ENCODE measurements at regions not wholly inside any gene's neighbourhood (a gene's known extent, or its start where the extent isn't known, plus 50 kb on each side); places are given as distances from the start of the nearest gene placed in this dataset.
"Not testable (repeated sequence)": the region's sequence is repeated elsewhere in the genome, so short reads cannot be mapped to it uniquely, and the experiment has no call there.

DNA sequence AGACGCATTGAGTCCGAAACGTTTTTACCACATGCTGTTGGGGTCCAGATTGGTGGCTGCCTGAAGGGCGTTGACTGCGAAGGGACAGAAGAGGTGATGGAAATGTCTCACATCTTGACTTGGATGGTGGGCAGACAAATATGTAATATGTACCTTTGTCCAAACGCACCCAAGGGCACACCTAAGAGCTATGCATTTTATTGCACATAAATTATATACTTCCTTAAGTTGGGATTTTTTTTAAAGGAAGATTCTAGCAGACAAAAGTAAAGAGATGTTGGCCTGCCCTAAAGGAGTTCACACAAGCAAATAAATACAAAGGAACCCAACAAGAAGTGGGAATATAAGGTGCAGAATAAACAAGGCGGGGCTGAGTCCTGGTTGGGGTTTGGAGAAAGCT, 91.1 kb upstream of the TBL1X start:
- H3K4me3 ChIP-seq (ENCODE audit: insufficient read depth, low read length, poor library complexity, severe bottlenecking): no peak overlapping the region
- H3K9ac ChIP-seq (ENCODE audit: low read length): no peak overlapping the region
- no peaks in the 10 kb centered on the region for H3K36me3 ChIP-seq (ENCODE audit: low read length)
- H4K20me1 ChIP-seq (ENCODE audit: low read depth, low read length): no peaks in the 10 kb centered on the region
- no peak overlapping the region for H3K27ac ChIP-seq (ENCODE audit: low read depth, low read length)
- H3K27me3 ChIP-seq (ENCODE audit: low read length): no peaks in the 10 kb centered on the region
- H3K4me2 ChIP-seq (ENCODE audit: low read depth, low read length, poor library complexity, severe bottlenecking): no peak overlapping the region
- no peaks in the 10 kb centered on the region for H3K79me2 ChIP-seq (ENCODE audit: insufficient read depth, low read length)
- no peak overlapping the region for H2AFZ ChIP-seq (ENCODE audit: low read depth, low read length, severe bottlenecking)
- H3F3A ChIP-seq (ENCODE audit: insufficient read depth): no peaks in the 10 kb centered on the region
- H3K9me3 ChIP-seq (ENCODE audit: insufficient read depth, low read length): no peaks in the 10 kb centered on the region
- no peak for TF ChIP-seq EZH2phosphoT487 (conservative IDR thresholded peaks at IDR 0.05; ENCODE audit: low read length)
- TF ChIP-seq, protein P1, sequence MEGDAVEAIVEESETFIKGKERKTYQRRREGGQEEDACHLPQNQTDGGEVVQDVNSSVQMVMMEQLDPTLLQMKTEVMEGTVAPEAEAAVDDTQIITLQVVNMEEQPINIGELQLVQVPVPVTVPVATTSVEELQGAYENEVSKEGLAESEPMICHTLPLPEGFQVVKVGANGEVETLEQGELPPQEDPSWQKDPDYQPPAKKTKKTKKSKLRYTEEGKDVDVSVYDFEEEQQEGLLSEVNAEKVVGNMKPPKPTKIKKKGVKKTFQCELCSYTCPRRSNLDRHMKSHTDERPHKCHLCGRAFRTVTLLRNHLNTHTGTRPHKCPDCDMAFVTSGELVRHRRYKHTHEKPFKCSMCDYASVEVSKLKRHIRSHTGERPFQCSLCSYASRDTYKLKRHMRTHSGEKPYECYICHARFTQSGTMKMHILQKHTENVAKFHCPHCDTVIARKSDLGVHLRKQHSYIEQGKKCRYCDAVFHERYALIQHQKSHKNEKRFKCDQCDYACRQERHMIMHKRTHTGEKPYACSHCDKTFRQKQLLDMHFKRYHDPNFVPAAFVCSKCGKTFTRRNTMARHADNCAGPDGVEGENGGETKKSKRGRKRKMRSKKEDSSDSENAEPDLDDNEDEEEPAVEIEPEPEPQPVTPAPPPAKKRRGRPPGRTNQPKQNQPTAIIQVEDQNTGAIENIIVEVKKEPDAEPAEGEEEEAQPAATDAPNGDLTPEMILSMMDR (IDR thresholded peaks at IDR 0.05; ENCODE audit: insufficient read depth, low read length, poor library complexity, severe bottlenecking): no peak
- H3K9me2 ChIP-seq (replicated peaks; ENCODE audit: insufficient read depth, low read length): no peaks in the 10 kb centered on the region

- H3K79me2 ChIP-seq (ENCODE audit: insufficient read depth, low read length): no peaks in the 10 kb centered on the region
- no peaks in the 10 kb centered on the region for H3K9me2 ChIP-seq (replicated peaks; ENCODE audit: insufficient read depth, low read length)
- H2AFZ ChIP-seq (ENCODE audit: low read depth, low read length, severe bottlenecking): no peak overlapping the region
Measured at GRCh38 chrX:9374555-9374954, 90.3 kb upstream of the TBL1X start.

DNA sequence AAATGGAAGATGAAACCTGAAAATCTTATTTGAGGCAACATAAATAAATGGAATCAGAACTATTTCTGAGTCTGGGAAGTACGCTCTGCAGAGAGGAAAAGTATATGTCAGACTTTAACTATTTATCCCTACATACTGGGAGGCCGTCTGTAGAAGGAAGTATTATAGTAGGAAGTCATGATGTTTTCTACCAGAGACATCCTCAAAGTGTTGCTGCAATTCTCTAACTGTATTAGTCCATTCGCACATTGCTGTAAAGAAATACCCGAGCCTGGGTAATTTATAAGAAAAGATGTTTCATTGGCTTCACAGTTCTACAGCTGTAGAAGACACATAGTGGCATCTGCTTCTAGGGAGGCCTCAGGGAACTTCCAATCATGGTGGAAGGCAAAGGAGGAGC, 88.7 kb upstream of the TBL1X start:
- Histone ChIP-seq H3K36me3 (ENCODE audit: low read length) (no peaks in the 10 kb centered on the region), H3K27ac (ENCODE audit: low read depth, low read length) (no peak overlapping the region), H4K20me1 (ENCODE audit: low read depth, low read length) (no peaks in the 10 kb centered on the region), H3F3A (ENCODE audit: insufficient read depth) (no peaks in the 10 kb centered on the region), H3K79me2 (ENCODE audit: insufficient read depth, low read length) (no peaks in the 10 kb centered on the region), H2AFZ (ENCODE audit: low read depth, low read length, severe bottlenecking) (no peak overlapping the region), H3K9me2 (replicated peaks; ENCODE audit: insufficient read depth, low read length) (no peaks in the 10 kb centered on the region), H3K27me3 (ENCODE audit: low read length) (no peaks in the 10 kb centered on the region), H3K9ac (ENCODE audit: low read length) (no peak overlapping the region), H3K4me2 (ENCODE audit: low read depth, low read length, poor library complexity, severe bottlenecking) (no peak overlapping the region), H3K9me3 (ENCODE audit: insufficient read depth, low read length) (no peaks in the 10 kb centered on the region), H3K4me3 (ENCODE audit: insufficient read depth, low read length, poor library complexity, severe bottlenecking) (no peak overlapping the region)
- TF ChIP-seq, protein P1 (IDR thresholded peaks at IDR 0.05; ENCODE audit: insufficient read depth, low read length, poor library complexity, severe bottlenecking): no peak
- no peak for TF ChIP-seq EZH2phosphoT487 (conservative IDR thresholded peaks at IDR 0.05; ENCODE audit: low read length)

More at GRCh38 chrX:9374555-9374954, 90.3 kb upstream of the TBL1X start:
- no peak overlapping the region for H3K4me2 ChIP-seq (ENCODE audit: low read depth, low read length, poor library complexity, severe bottlenecking)
- no peaks in the 10 kb centered on the region for H4K20me1 ChIP-seq (ENCODE audit: low read depth, low read length)
- H3F3A ChIP-seq (ENCODE audit: insufficient read depth): no peaks in the 10 kb centered on the region
- no peak overlapping the region for H3K4me3 ChIP-seq (ENCODE audit: insufficient read depth, low read length, poor library complexity, severe bottlenecking)
- H3K27ac ChIP-seq (ENCODE audit: low read depth, low read length): no peak overlapping the region
- no peaks in the 10 kb centered on the region for H3K36me3 ChIP-seq (ENCODE audit: low read length)
- TF ChIP-seq EZH2phosphoT487 (conservative IDR thresholded peaks at IDR 0.05; ENCODE audit: low read length): no peak
- TF ChIP-seq, protein P1 (IDR thresholded peaks at IDR 0.05; ENCODE audit: insufficient read depth, low read length, poor library complexity, severe bottlenecking): no peak
- no peaks in the 10 kb centered on the region for H3K27me3 ChIP-seq (ENCODE audit: low read length)
- H3K9ac ChIP-seq (ENCODE audit: low read length): no peak overlapping the region
- no peaks in the 10 kb centered on the region for H3K9me3 ChIP-seq (ENCODE audit: insufficient read depth, low read length)

- not testable (repeated sequence) for H3K4me3 ChIP-seq (ENCODE audit: insufficient read depth, low read length, poor library complexity, severe bottlenecking); H3K27ac ChIP-seq (ENCODE audit: low read depth, low read length); H3K9ac ChIP-seq (ENCODE audit: low read length); H3K27me3 ChIP-seq (ENCODE audit: low read length); H3F3A ChIP-seq (ENCODE audit: insufficient read depth); H3K36me3 ChIP-seq (ENCODE audit: low read length); H3K79me2 ChIP-seq (ENCODE audit: insufficient read depth, low read length); H3K4me2 ChIP-seq (ENCODE audit: low read depth, low read length, poor library complexity, severe bottlenecking); H3K9me2 ChIP-seq (replicated peaks; ENCODE audit: insufficient read depth, low read length); H3K9me3 ChIP-seq (ENCODE audit: insufficient read depth, low read length); H4K20me1 ChIP-seq (ENCODE audit: low read depth, low read length); H2AFZ ChIP-seq (ENCODE audit: low read depth, low read length, severe bottlenecking)
Measured at GRCh38 chrX:9377216-9377615, 87.6 kb upstream of the TBL1X start.

Data from SU-DHL-6 (cell line).